Body of pancreas (tissue), 4 donors: ENCODE measurements at regions not wholly inside any gene's neighbourhood (a gene's known extent, or its start where the extent isn't known, plus 50 kb on each side); places are given as distances from the start of the nearest gene placed in this dataset.

ENCODE experiments used
- ATAC-seq: fragments of 150-250 bp; one replicate; pipeline ENCODE4 v1.9.1; 2016
- DNase-seq, 4 donors: peaks; one replicate each; pipeline ENCODE4 v3.0.0-alpha.2; 2019
- H3K27ac ChIP-seq, 4 donors: fragments of 200-600 bp; sonication (generic); 1 replicate in 3 of 4; 2 replicates in 1 of 4; pipeline versions ENCODE4 v1.5.1 to v1.6.1; 2016 to 2019; ENCODE audit warnings: mild to moderate bottlenecking in 1 of 4, mixed read lengths in 1 of 4, moderate library complexity in 1 of 4
- H3K27me3 ChIP-seq, 2 donors: fragments of 200-600 bp; sonication (generic); one replicate each; pipeline ENCODE4 v1.6.0; 2016; ENCODE audit warnings: mild to moderate bottlenecking in 1 of 2
- H3K36me3 ChIP-seq, 2 donors: fragments of 200-600 bp; sonication (generic); replicated peaks in 1 of 2; 2 replicates each; pipeline ENCODE4 v1.5.1; 2016; ENCODE audit warnings: low read depth in 2 of 2; ENCODE audit not compliant: insufficient read depth in 1 of 2
- H3K4me1 ChIP-seq: fragments of 200-600 bp; sonication (generic); one replicate; pipeline ENCODE4 v1.6.0; 2016
- H3K4me3 ChIP-seq, 2 donors: fragments of 200-600 bp; sonication (generic); 1 replicate in 1 of 2; 2 replicates in 1 of 2; pipeline ENCODE4 v1.5.1; 2016 to 2019
- H3K9me3 ChIP-seq, 3 donors: fragments of 200-600 bp; sonication (generic); 1 replicate in 2 of 3; 2 replicates in 1 of 3; pipeline ENCODE4 v1.5.1; 2016
- CTCF ChIP-seq, 7 experiments: fragments of 450-650 bp in 4 of 7; fragments of 200-600 bp in 3 of 7; sonication (generic) in 3 of 7; IDR thresholded peaks; one replicate each; pipeline ENCODE4 v1.5.1; 2016 to 2019; ENCODE audit warnings: antibody characterized with exemption in 7 of 7
- POLR2A ChIP-seq, 3 donors: fragments of 450-650 bp; IDR thresholded peaks; one replicate each; pipeline ENCODE4 v1.6.1; 2016; ENCODE audit warnings: antibody characterized with exemption in 3 of 3, mild to moderate bottlenecking in 2 of 3
- WGBS, 2 donors: methylation state at CpG; one replicate each; pipeline ENCODE4 v1.1.5; 2017; 5-methylcytosine and 5-hydroxymethylcytosine counted together
- intact Hi-C: fragments of 100-400 bp; cut with DNase I; formaldehyde crosslinking; loops from one replicate; pipeline ENCODE4 v1.15.1; 2023

DNA sequence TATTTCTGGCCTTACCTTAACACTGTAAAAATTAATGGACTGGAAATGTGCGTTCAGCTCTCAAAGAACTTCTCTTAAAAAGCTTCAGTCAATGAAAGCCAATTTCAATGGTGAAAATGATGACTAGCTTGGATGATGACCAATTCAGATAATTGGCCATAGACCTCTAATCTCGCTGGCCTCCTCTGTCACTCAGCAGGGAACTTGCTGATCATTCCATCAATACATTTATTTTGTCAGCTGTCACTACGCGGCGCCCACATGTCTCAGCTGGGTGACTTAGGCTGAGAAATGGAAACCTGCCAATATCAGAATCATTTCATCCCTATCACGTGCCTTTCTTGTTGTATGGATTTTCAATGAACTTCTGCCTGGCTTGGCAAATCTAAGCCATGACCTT, 673.0 kb upstream of the AUTS2 start:
- H3K27ac ChIP-seq = no peak overlapping the region
- intact Hi-C loops = no loop called here
- ATAC-seq (no peak), DNase-seq (no peak)
- no peaks in the 10 kb centered on the region for H3K9me3 ChIP-seq
- H3K4me3 ChIP-seq = no peak overlapping the region
- H3K4me1 ChIP-seq = no peaks in the 10 kb centered on the region
- no peaks in the 10 kb centered on the region for H3K27me3 ChIP-seq
- no peak for TF ChIP-seq CTCF (IDR thresholded peaks at IDR 0.05)
- TF ChIP-seq POLR2A (IDR thresholded peaks at IDR 0.05) = no peak
- 47 to 49% methylated on average over 6 of the region's 6 CpGs for WGBS, 2 donors
- no peaks in the 10 kb centered on the region for H3K36me3 ChIP-seq

GRCh38 chr7:68929781-68930261, 668.5 kb upstream of the AUTS2 start:
- Histone ChIP-seq H3K27ac (no peak overlapping the region), H3K4me1 (no peaks in the 10 kb centered on the region), H3K9me3 (no peaks in the 10 kb centered on the region), H3K27me3 (no peaks in the 10 kb centered on the region), H3K4me3 (no peak overlapping the region), H3K36me3 (no peaks in the 10 kb centered on the region)
- TF ChIP-seq POLR2A (IDR thresholded peaks at IDR 0.05) = no peak
- intact Hi-C loops = no loop called here
- 68 to 71% methylated on average over 6 of the region's 6 CpGs for WGBS, 2 donors
- ATAC-seq (no peak), DNase-seq (peak in 1 of 4 donors; percentile 2)

DNA sequence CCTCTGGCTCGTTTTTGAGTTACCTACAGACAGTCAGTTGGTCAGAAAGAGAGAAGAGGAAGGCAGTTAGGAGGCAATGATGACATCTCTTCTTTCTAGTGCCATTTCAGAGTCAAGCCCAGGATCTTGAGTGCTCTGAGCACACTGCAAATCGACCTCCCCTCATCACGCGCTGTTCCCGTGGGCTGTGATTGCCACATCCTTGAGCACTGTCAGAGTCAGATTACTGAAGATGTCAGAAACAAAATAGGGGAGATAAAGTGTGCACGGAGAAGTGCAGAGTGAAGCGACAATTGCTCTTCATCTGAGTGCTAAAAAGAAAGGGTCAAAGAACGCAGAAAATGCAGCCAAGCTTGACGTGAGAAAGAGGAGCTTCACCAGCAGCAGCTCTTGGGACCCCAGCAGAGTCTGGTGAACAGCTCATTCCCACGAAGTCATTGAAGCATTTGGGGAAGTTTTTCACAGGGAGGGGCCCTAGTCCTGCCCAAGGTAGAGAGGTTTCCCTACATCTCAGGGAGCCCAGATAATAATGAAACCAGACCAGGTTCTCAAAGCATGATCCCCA, 661.7 kb upstream of the AUTS2 start:
- no peak for TF ChIP-seq POLR2A (IDR thresholded peaks at IDR 0.05)
- TF ChIP-seq CTCF (IDR thresholded peaks at IDR 0.05) = no peak
- Histone ChIP-seq H3K27ac (no peak overlapping the region), H3K36me3 (no peaks in the 10 kb centered on the region), H3K9me3 (no peaks in the 10 kb centered on the region), H3K4me1 (no peaks in the 10 kb centered on the region), H3K4me3 (no peak overlapping the region), H3K27me3 (no peaks in the 10 kb centered on the region)
- ATAC-seq (no peak), DNase-seq (no peak)
- 64% methylated on average over 10 of the region's 10 CpGs for WGBS, 2 donors
- intact Hi-C loops = no loop called here

- no peak overlapping the region for H3K4me3 ChIP-seq
- H3K9me3 ChIP-seq = no peaks in the 10 kb centered on the region
- intact Hi-C loops = no loop called here
- no peaks in the 10 kb centered on the region for H3K27me3 ChIP-seq
- DNase-seq = no peak
- H3K36me3 ChIP-seq = no peaks in the 10 kb centered on the region
- no peaks in the 10 kb centered on the region for H3K4me1 ChIP-seq
- H3K27ac ChIP-seq = no peak overlapping the region
- no peak for ATAC-seq
- 38 to 52% methylated on average over 4 of the region's 4 CpGs for WGBS, 2 donors
- no peak for TF ChIP-seq POLR2A (IDR thresholded peaks at IDR 0.05)
- TF ChIP-seq CTCF (IDR thresholded peaks at IDR 0.05) = no peak
Observed at GRCh38 chr7:68938151-68938550, 660.1 kb upstream of the AUTS2 start.

- no peak for TF ChIP-seq CTCF (IDR thresholded peaks at IDR 0.05)
- TF ChIP-seq POLR2A (IDR thresholded peaks at IDR 0.05) = no peak
- no peak for ATAC-seq
- no peaks in the 10 kb centered on the region for H3K4me1 ChIP-seq
- intact Hi-C loops = no loop called here
- no peaks in the 10 kb centered on the region for H3K27me3 ChIP-seq
- DNase-seq = no peak
- H3K9me3 ChIP-seq = no peaks in the 10 kb centered on the region
- H3K36me3 ChIP-seq = no peaks in the 10 kb centered on the region
- H3K27ac ChIP-seq = no peak overlapping the region
- no peak overlapping the region for H3K4me3 ChIP-seq
Observed at GRCh38 chr7:68943786-68944185, 654.5 kb upstream of the AUTS2 start.
